Tibial nerve (tissue), 4 donors: ENCODE measurements at regions not wholly inside any gene's neighbourhood (a gene's known extent, or its start where the extent isn't known, plus 50 kb on each side); places are given as distances from the start of the nearest gene placed in this dataset.

Experiments
- DNase-seq, 2 donors: peaks; one replicate each; pipeline ENCODE4 v3.0.0-alpha.2; 2019; ENCODE audit warnings: low spot score in 2 of 2
- H3K27ac ChIP-seq, 4 donors: fragments of 200-600 bp; sonication (generic) in 3 of 4; one replicate each; pipeline ENCODE4 v1.5.1; 2017 to 2019; ENCODE audit warnings: mild to moderate bottlenecking in 1 of 4
- H3K27me3 ChIP-seq, 2 donors: fragments of 200-600 bp; sonication (generic) in 1 of 2; one replicate each; pipeline versions ENCODE4 v1.5.1 to v1.6.0; 2017 to 2019
- H3K36me3 ChIP-seq, 3 donors: fragments of 200-600 bp; sonication (generic); one replicate each; pipeline ENCODE4 v1.5.1; 2018 to 2019
- H3K4me1 ChIP-seq, 4 donors: fragments of 200-600 bp; sonication (generic) in 3 of 4; one replicate each; pipeline ENCODE4 v1.5.1; 2017 to 2019
- H3K4me3 ChIP-seq, 4 donors: fragments of 200-600 bp; sonication (generic) in 3 of 4; one replicate each; pipeline ENCODE4 v1.5.1; 2017 to 2019; ENCODE audit warnings: mild to moderate bottlenecking in 1 of 4, moderate library complexity in 1 of 4
- H3K9me3 ChIP-seq, 4 donors: fragments of 200-600 bp; sonication (generic) in 3 of 4; one replicate each; pipeline ENCODE4 v1.5.1; 2017 to 2019
- CTCF ChIP-seq, 5 experiments: fragments of 200-600 bp in 3 of 5; fragments of 450-650 bp in 2 of 5; sonication (generic) in 3 of 5; IDR thresholded peaks; one replicate each; pipeline ENCODE4 v1.5.1; 2016 to 2019; ENCODE audit warnings: antibody characterized with exemption in 5 of 5, mild to moderate bottlenecking in 3 of 5, moderate library complexity in 2 of 5
- EP300 ChIP-seq, 2 donors: sonication (generic); formaldehyde crosslinking; IDR thresholded peaks; one replicate each; pipeline ENCODE4 v1.6.1; 2017; ENCODE audit warnings: antibody characterized with exemption in 2 of 2, mild to moderate bottlenecking in 1 of 2
- POLR2A ChIP-seq, 2 donors: fragments of 450-650 bp; IDR thresholded peaks; one replicate each; pipeline ENCODE4 v1.6.1; 2017; ENCODE audit warnings: antibody characterized with exemption in 2 of 2, mild to moderate bottlenecking in 2 of 2, moderate library complexity in 2 of 2
- WGBS, 2 donors: methylation state at CpG; one replicate each; pipeline ENCODE4 v1.1.5; 2018; 5-methylcytosine and 5-hydroxymethylcytosine counted together

- H3K27ac ChIP-seq: no peak overlapping the region
- no peak overlapping the region for H3K4me3 ChIP-seq
- H3K27me3 ChIP-seq: no peaks in the 10 kb centered on the region
- DNase-seq: no peak
- TF ChIP-seq CTCF (IDR thresholded peaks at IDR 0.05) (no peak), EP300 (IDR thresholded peaks at IDR 0.05) (no peak), POLR2A (IDR thresholded peaks at IDR 0.05) (no peak)
- WGBS, 2 donors: 55 to 56% methylated on average over 4 of the region's 4 CpGs
- H3K36me3 ChIP-seq: no peaks in the 10 kb centered on the region
- no peaks in the 10 kb centered on the region for H3K9me3 ChIP-seq
- H3K4me1 ChIP-seq: peaks cover 0 to 16% (median 0%) of the 10 kb centered on the region in 4 donors
Measured at GRCh38 chr2:18430996-18431748, 129.3 kb downstream of the RDH14 start.

- H3K36me3 ChIP-seq: no peaks in the 10 kb centered on the region
- 91 to 95% methylated on average over 6 of the region's 6 CpGs for WGBS, 2 donors
- no peak for TF ChIP-seq CTCF (IDR thresholded peaks at IDR 0.05)
- no peak for TF ChIP-seq EP300 (IDR thresholded peaks at IDR 0.05)
- TF ChIP-seq POLR2A (IDR thresholded peaks at IDR 0.05): no peak
- no peaks in the 10 kb centered on the region for H3K9me3 ChIP-seq
- DNase-seq: no peak
- peaks cover 0 to 9% (median 0%) of the 10 kb centered on the region in 4 donors for H3K4me1 ChIP-seq
- H3K27ac ChIP-seq: no peak overlapping the region
- no peak overlapping the region for H3K4me3 ChIP-seq
- no peaks in the 10 kb centered on the region for H3K27me3 ChIP-seq
Measured at GRCh38 chr2:18428516-18428915, 131.9 kb downstream of the RDH14 start.

GRCh38 chr2:18427762-18428161, 132.7 kb downstream of the RDH14 start:
- TF ChIP-seq POLR2A (IDR thresholded peaks at IDR 0.05): no peak
- TF ChIP-seq EP300 (IDR thresholded peaks at IDR 0.05): no peak
- TF ChIP-seq CTCF (IDR thresholded peaks at IDR 0.05): no peak
- H3K27me3 ChIP-seq: no peaks in the 10 kb centered on the region

GRCh38 chr2:18426174-18426573, 134.3 kb downstream of the RDH14 start:
- H3K27me3 ChIP-seq: no peaks in the 10 kb centered on the region
- DNase-seq: no peak
- no peaks in the 10 kb centered on the region for H3K36me3 ChIP-seq
- TF ChIP-seq POLR2A (IDR thresholded peaks at IDR 0.05): no peak
- no peak for TF ChIP-seq CTCF (IDR thresholded peaks at IDR 0.05)
- TF ChIP-seq EP300 (IDR thresholded peaks at IDR 0.05): no peak
- no peaks in the 10 kb centered on the region for H3K9me3 ChIP-seq
- H3K4me1 ChIP-seq: no peaks in the 10 kb centered on the region
- 61 to 69% methylated on average over 1 of the region's 1 CpG for WGBS, 2 donors
- no peak overlapping the region for H3K4me3 ChIP-seq
- no peak overlapping the region for H3K27ac ChIP-seq

More at GRCh38 chr2:18427762-18428161, 132.7 kb downstream of the RDH14 start:
- H3K36me3 ChIP-seq: no peaks in the 10 kb centered on the region
- no peak overlapping the region for H3K4me3 ChIP-seq
- DNase-seq: no peak
- H3K9me3 ChIP-seq: no peaks in the 10 kb centered on the region
- peaks cover 0 to 4% (median 0%) of the 10 kb centered on the region in 4 donors for H3K4me1 ChIP-seq
- no peak overlapping the region for H3K27ac ChIP-seq

GRCh38 chr2:18425210-18425703, 135.2 kb downstream of the RDH14 start:
- TF ChIP-seq EP300 (IDR thresholded peaks at IDR 0.05): no peak
- TF ChIP-seq CTCF (IDR thresholded peaks at IDR 0.05): no peak
- TF ChIP-seq POLR2A (IDR thresholded peaks at IDR 0.05): no peak
- Histone ChIP-seq H3K4me1 (no peaks in the 10 kb centered on the region), H3K4me3 (no peak overlapping the region), H3K36me3 (no peaks in the 10 kb centered on the region), H3K9me3 (no peaks in the 10 kb centered on the region), H3K27me3 (no peaks in the 10 kb centered on the region), H3K27ac (no peak overlapping the region)
- no peak for DNase-seq
- 46 to 54% methylated on average over 3 of the region's 3 CpGs for WGBS, 2 donors
